Endothelial cell of umbilical vein (primary cell): ENCODE measurements at regions not wholly inside any gene's neighbourhood (a gene's known extent, or its start where the extent isn't known, plus 50 kb on each side); places are given as distances from the start of the nearest gene placed in this dataset.

Source experiments
- EZH2 ChIP-seq: IDR thresholded peaks from 2 replicates; pipeline ENCODE4 v1.6.1; 2012; ENCODE audit warnings: borderline replicate concordance, low read depth, mild to moderate bottlenecking, moderate library complexity, low read length, inconsistent platforms; ENCODE audit not compliant: severe bottlenecking
- FOS ChIP-seq: IDR thresholded peaks from 2 replicates; pipeline ENCODE4 v1.6.1; 2011; ENCODE audit warnings: mild to moderate bottlenecking, low read length, moderate library complexity, borderline replicate concordance; ENCODE audit not compliant: insufficient read depth
- GATA2 ChIP-seq: IDR thresholded peaks from 2 replicates; pipeline ENCODE4 v1.7.0; 2011; ENCODE audit warnings: low read depth, mild to moderate bottlenecking, moderate library complexity, mixed read lengths, low read length; ENCODE audit not compliant: insufficient read length, insufficient read depth
- JUN ChIP-seq: IDR thresholded peaks from 2 replicates; pipeline ENCODE4 v1.6.1; 2011; ENCODE audit warnings: borderline replicate concordance, low read depth; ENCODE audit not compliant: insufficient read length, insufficient read depth
- MAX ChIP-seq: IDR thresholded peaks from 2 replicates; pipeline ENCODE4 v1.6.1; 2011; ENCODE audit not compliant: insufficient read depth, insufficient read length
- MYC ChIP-seq: IDR thresholded peaks from one replicate; pipeline ENCODE4 v1.6.1; 2011; ENCODE audit warnings: mild to moderate bottlenecking, low read depth, low read length
- POLR2A ChIP-seq: IDR thresholded peaks from 2 replicates; pipeline ENCODE4 v1.6.1; 2012; ENCODE audit warnings: low read depth, mild to moderate bottlenecking, control low read depth, low read length
- POLR2AphosphoS5 ChIP-seq: IDR thresholded peaks from 2 replicates; pipeline ENCODE4 v1.6.1; 2012; ENCODE audit warnings: low read depth, mild to moderate bottlenecking, control low read depth, low read length, moderate library complexity; ENCODE audit not compliant: insufficient read depth
- TF ChIP-seq, protein P1 (sequence below), 2 donors: IDR thresholded peaks; 1 replicate in 1 of 2; 2 replicates in 1 of 2; pipeline ENCODE4 v1.5.1; 2011; ENCODE audit warnings: low read length in 2 of 2, mild to moderate bottlenecking in 2 of 2, moderate library complexity in 2 of 2, control low read depth in 1 of 2, inconsistent platforms in 1 of 2, low read depth in 1 of 2; ENCODE audit not compliant: insufficient read depth in 1 of 2; ENCODE audit errors: extremely low read depth in 1 of 2

GRCh38 chr9:116045083-116045482, 108.5 kb upstream of the PAPPA start:
- TF ChIP-seq EZH2 (no peak), POLR2AphosphoS5 (no peak), POLR2A (no peak), MAX (no peak), FOS (no peak), GATA2 (no peak), JUN (no peak), MYC (no peak)
- TF ChIP-seq, protein P1, sequence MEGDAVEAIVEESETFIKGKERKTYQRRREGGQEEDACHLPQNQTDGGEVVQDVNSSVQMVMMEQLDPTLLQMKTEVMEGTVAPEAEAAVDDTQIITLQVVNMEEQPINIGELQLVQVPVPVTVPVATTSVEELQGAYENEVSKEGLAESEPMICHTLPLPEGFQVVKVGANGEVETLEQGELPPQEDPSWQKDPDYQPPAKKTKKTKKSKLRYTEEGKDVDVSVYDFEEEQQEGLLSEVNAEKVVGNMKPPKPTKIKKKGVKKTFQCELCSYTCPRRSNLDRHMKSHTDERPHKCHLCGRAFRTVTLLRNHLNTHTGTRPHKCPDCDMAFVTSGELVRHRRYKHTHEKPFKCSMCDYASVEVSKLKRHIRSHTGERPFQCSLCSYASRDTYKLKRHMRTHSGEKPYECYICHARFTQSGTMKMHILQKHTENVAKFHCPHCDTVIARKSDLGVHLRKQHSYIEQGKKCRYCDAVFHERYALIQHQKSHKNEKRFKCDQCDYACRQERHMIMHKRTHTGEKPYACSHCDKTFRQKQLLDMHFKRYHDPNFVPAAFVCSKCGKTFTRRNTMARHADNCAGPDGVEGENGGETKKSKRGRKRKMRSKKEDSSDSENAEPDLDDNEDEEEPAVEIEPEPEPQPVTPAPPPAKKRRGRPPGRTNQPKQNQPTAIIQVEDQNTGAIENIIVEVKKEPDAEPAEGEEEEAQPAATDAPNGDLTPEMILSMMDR (IDR thresholded peaks at IDR 0.05; ENCODE audit: extremely low read depth in 1 of 2, insufficient read depth in 1 of 2, low read depth in 1 of 2, low read length in 2 of 2) = no peak
